ENCODE measurements at regions not wholly inside any gene's neighbourhood (a gene's known extent, or its start where the extent isn't known, plus 50 kb on each side); places are given as distances from the start of the nearest gene placed in this dataset.

- TF ChIP-seq EZH2 (IDR thresholded peaks at IDR 0.05; ENCODE audit: insufficient read depth, poor library complexity, severe bottlenecking): no peak
- no peak for TF ChIP-seq EZH2phosphoT487 (IDR thresholded peaks at IDR 0.05; ENCODE audit: insufficient read depth, low read depth)
Measured at GRCh38 chr20:52383995-52384621, 192.5 kb upstream of the ZFP64 start.
